Retinal pigment epithelial cell (primary cell): ENCODE measurements at regions not wholly inside any gene's neighbourhood (a gene's known extent, or its start where the extent isn't known, plus 50 kb on each side); places are given as distances from the start of the nearest gene placed in this dataset.

Experiments used
- DNase-seq: peaks from one replicate; pipeline ENCODE4 v3.0.0-alpha.2; 2010; ENCODE audit warnings: low read depth
- H3K4me3 ChIP-seq: 2 replicates; pipeline ENCODE4 v1.5.1; 2011; ENCODE audit warnings: mild to moderate bottlenecking, low read length, control low read depth, moderate library complexity
- TF ChIP-seq, protein P1 (sequence below): conservative IDR thresholded peaks from 2 replicates; pipeline ENCODE4 v1.5.1; 2011; ENCODE audit warnings: low read depth, low read length, control low read depth, inconsistent platforms

DNA sequence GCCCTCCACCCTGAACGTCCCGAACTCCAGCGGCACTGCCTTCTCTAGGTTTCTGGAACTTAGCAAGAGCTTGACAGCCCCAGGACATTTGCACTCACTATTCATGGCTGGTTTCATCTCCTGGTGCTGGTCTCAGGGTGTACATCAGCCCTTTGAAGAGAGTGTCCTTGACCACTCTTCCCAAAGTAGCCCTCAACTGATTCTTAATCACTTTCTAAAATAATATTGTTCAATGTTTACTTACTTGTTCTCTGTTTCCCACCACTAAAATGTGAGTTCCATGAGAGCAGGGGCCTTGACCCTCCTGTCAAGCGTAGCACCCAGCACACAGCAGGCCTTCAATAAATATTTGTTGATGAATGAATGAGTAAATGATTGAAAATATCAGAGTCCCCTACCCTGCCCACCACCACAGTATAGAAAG lies 262.5 kb downstream of the RHOU start:
- no peak overlapping the region for H3K4me3 ChIP-seq
- TF ChIP-seq, protein P1, sequence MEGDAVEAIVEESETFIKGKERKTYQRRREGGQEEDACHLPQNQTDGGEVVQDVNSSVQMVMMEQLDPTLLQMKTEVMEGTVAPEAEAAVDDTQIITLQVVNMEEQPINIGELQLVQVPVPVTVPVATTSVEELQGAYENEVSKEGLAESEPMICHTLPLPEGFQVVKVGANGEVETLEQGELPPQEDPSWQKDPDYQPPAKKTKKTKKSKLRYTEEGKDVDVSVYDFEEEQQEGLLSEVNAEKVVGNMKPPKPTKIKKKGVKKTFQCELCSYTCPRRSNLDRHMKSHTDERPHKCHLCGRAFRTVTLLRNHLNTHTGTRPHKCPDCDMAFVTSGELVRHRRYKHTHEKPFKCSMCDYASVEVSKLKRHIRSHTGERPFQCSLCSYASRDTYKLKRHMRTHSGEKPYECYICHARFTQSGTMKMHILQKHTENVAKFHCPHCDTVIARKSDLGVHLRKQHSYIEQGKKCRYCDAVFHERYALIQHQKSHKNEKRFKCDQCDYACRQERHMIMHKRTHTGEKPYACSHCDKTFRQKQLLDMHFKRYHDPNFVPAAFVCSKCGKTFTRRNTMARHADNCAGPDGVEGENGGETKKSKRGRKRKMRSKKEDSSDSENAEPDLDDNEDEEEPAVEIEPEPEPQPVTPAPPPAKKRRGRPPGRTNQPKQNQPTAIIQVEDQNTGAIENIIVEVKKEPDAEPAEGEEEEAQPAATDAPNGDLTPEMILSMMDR = no peak
- DNase-seq = no peak

DNA sequence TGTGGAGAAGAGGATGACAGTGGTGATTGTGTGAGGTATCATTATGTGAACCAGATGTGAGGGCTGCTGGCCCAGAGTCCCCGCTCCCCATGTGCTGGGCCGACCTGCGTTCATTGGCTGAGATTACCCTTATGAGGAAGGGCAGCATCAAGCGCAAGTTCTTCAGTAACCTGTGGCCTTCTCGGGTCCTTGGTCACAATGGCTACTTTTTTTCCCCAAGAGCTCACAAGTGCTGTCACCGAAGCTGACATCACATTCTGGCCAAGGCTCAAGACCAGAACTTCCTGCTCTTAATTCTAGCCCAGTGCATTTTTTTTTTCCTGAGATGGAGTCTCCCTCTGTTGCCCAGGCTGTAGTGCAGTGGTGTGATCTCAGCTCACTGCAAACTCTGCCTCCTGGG lies 262.9 kb downstream of the RHOU start:
- no peak overlapping the region for H3K4me3 ChIP-seq
- no peak for DNase-seq
- TF ChIP-seq, protein P1 = no peak

GRCh38 chr1:228999446-229000170 lies 264.3 kb downstream of the RHOU start:
- TF ChIP-seq, protein P1 = no peak
- no peak for DNase-seq
- no peak overlapping the region for H3K4me3 ChIP-seq

DNA sequence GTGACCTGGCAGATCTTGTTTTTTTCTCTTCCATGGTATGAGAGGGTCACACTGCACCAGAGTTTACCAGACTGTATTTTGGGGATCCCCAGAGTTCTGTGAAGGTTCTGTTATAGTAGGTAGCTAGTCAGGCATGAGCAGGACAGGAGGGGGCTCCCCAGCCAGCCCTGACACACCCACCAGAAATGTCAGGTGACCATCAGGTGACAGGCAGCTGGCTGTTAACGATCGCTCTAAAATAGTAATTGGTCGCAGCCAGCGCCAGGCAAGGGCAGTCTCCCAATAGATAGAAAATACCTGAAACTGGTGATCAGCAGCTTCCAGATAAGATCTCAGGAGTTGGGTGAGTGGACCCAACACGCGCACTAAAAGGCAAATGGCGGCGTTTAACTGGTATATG lies 264.9 kb downstream of the RHOU start:
- no peak overlapping the region for H3K4me3 ChIP-seq
- no peak for DNase-seq
- TF ChIP-seq, protein P1 = no peak

DNA sequence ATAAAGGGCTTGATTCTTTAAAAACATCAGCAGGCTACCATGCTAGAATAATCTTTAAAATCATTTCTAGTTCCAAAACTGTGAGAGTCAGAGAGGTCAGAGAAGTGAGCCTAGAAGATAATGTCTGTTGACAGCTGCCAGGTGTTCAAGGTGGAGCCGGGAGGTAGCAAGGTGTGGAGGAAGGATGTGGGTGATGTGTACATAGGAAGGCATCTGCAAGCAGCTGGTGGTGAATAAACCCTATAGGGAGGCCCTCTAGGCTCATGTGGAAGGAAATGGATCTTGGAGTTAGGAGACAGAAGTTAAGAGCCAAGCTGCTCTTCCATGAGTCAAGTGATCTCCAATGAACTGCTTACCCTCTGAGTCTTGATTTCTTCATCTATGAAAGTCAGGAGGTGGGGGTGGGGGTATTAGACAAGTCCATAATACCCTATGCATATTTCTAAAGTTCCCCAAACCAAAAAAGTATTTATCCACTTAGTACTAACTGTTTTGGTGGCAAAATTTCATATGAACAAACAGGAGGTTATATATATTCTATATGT lies 266.3 kb downstream of the RHOU start:
- no peak for DNase-seq
- TF ChIP-seq, protein P1 = no peak
- H3K4me3 ChIP-seq = no peak overlapping the region

DNA sequence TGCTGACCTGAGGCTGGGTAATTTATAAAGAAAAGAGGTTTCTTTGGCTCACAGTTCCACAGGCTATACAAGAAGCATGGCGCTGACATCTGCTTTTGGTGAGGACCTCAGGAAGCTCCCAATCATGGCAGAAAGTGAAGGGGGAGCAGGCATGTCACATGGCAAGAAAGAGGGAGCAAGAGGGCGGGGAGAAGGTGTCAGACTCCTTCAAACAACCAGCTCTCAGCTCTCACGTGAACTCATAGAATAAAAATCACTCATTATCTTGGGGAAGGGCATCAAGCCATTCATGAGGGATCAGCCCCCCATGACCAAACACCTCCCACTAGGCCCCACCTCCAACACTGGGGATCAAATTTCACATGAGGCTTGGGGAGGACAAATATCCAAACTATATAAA lies 266.8 kb downstream of the RHOU start:
- TF ChIP-seq, protein P1 = no peak
- no peak overlapping the region for H3K4me3 ChIP-seq
- no peak for DNase-seq

GRCh38 chr1:229002451-229002960 lies 267.2 kb downstream of the RHOU start:
- H3K4me3 ChIP-seq = no peak overlapping the region
- TF ChIP-seq, protein P1 = no peak
- DNase-seq = no peak
